Stimulated activated CD4-positive, alpha-beta T cell treated with anti-CD3 and anti-CD28 coated beads, Interleukin-4, amount 100 ng/mL, for 48 hours (primary cell): ENCODE measurements at regions not wholly inside any gene's neighbourhood (a gene's known extent, or its start where the extent isn't known, plus 50 kb on each side); places are given as distances from the start of the nearest gene placed in this dataset.
"Not testable (repeated sequence)": the region's sequence is repeated elsewhere in the genome, so short reads cannot be mapped to it uniquely, and the experiment has no call there.

Experiments used
- DNase-seq, 2 donors: peaks; one replicate each; pipeline ENCODE4 v3.0.0-alpha.2; 2020; ENCODE audit warnings: low read depth in 2 of 2

- not testable (repeated sequence) for DNase-seq
Observed at GRCh38 chr2:54031288-54031687, 60.5 kb upstream of the PSME4 start.

GRCh38 chr2:54030806-54031205, 60.0 kb upstream of the PSME4 start:
- DNase-seq, result no peak

GRCh38 chr2:54030396-54030741, 59.6 kb upstream of the PSME4 start:
- DNase-seq, result no peak

- no peak for DNase-seq
Observed at GRCh38 chr2:54029721-54030395, 59.1 kb upstream of the PSME4 start.

GRCh38 chr2:54025463-54026075, 54.8 kb upstream of the PSME4 start:
- DNase-seq, result not testable (repeated sequence)

GRCh38 chr2:54024576-54024975, 53.8 kb upstream of the PSME4 start:
- DNase-seq, result no peak

GRCh38 chr2:54021702-54022101, 50.9 kb upstream of the PSME4 start:
- no peak for DNase-seq

- DNase-seq, result no peak
Observed at GRCh38 chr2:54020793-54021414, 50.1 kb upstream of the PSME4 start.
